BLaER1 treated with 17β-estradiol and CSF1 and Interleukin-3, amounts not matched to agents 10 nM and 100 nM (cell line): ENCODE measurements at regions not wholly inside any gene's neighbourhood (a gene's known extent, or its start where the extent isn't known, plus 50 kb on each side); places are given as distances from the start of the nearest gene placed in this dataset.

Source experiments
- H3K27ac ChIP-seq, 11 experiments: shearing (Covaris generic); formaldehyde crosslinking; 2 replicates each; pipeline ENCODE4 v1.8.1; 2022
- H3K27me3 ChIP-seq, 11 experiments: shearing (Covaris generic); formaldehyde crosslinking; 2 replicates each; pipeline ENCODE4 v1.8.1; 2022
- H3K36me3 ChIP-seq, 11 experiments: shearing (Covaris generic); formaldehyde crosslinking; 2 replicates each; pipeline ENCODE4 v1.8.1; 2022
- H3K4me1 ChIP-seq, 10 experiments: shearing (Covaris generic); formaldehyde crosslinking; 2 replicates each; pipeline ENCODE4 v1.8.1; 2022
- H3K4me2 ChIP-seq, 11 experiments: shearing (Covaris generic); formaldehyde crosslinking; 2 replicates each; pipeline ENCODE4 v1.8.1; 2022
- H3K4me3 ChIP-seq, 10 experiments: shearing (Covaris generic); formaldehyde crosslinking; 2 replicates each; pipeline ENCODE4 v1.8.1; 2022
- H3K9ac ChIP-seq, 11 experiments: shearing (Covaris generic); formaldehyde crosslinking; 2 replicates each; pipeline ENCODE4 v1.8.1; 2022
- H3K9me3 ChIP-seq, 11 experiments: shearing (Covaris generic); formaldehyde crosslinking; replicated peaks in 1 of 11; 2 replicates each; pipeline ENCODE4 v1.8.1; 2022
- H4K20me1 ChIP-seq, 11 experiments: shearing (Covaris generic); formaldehyde crosslinking; 2 replicates each; pipeline ENCODE4 v1.8.1; 2022
- Cebpa-rat ChIP-seq, 11 experiments: shearing (Covaris generic); IDR thresholded peaks; 2 replicates each; pipeline ENCODE4 v1.8.1; 2022

GRCh38 chr13:103692442-103692841 lies 626.2 kb upstream of the SLC10A2 start:
- H4K20me1 ChIP-seq, result no peaks in the 10 kb centered on the region
- H3K4me2 ChIP-seq, result no peak overlapping the region
- H3K4me3 ChIP-seq, result no peak overlapping the region
- no peak overlapping the region for H3K27ac ChIP-seq
- H3K27me3 ChIP-seq, result no peaks in the 10 kb centered on the region
- H3K9ac ChIP-seq, result no peak overlapping the region
- no peak for TF ChIP-seq Cebpa-rat (IDR thresholded peaks at IDR 0.05)
- H3K9me3 ChIP-seq, result peaks cover 0 to 9% (median 0%) of the 10 kb centered on the region in 11 experiments; a peak in 4 of 22 replicates
- H3K4me1 ChIP-seq, result no peaks in the 10 kb centered on the region; a peak in 1 of 20 replicates
- no peaks in the 10 kb centered on the region for H3K36me3 ChIP-seq

- Histone ChIP-seq H4K20me1 (no peaks in the 10 kb centered on the region), H3K4me2 (peak overlapping the region in 6 of 11 experiments; percentile 38 to 75 (median 58); a peak in 12 of 22 replicates), H3K4me3 (no peak overlapping the region), H3K9me3 (peaks cover 0 to 32% (median 7%) of the 10 kb centered on the region in 11 experiments; a peak in 10 of 22 replicates), H3K27me3 (no peaks in the 10 kb centered on the region), H3K9ac (no peak overlapping the region), H3K4me1 (peaks cover 0 to 64% (median 30%) of the 10 kb centered on the region in 10 experiments; a peak in 17 of 20 replicates), H3K36me3 (no peaks in the 10 kb centered on the region), H3K27ac (no peak overlapping the region)
- no peak for TF ChIP-seq Cebpa-rat (IDR thresholded peaks at IDR 0.05)
Measured at GRCh38 chr13:103676329-103676728, 610.1 kb upstream of the SLC10A2 start.

GRCh38 chr13:103671547-103671946 lies 605.3 kb upstream of the SLC10A2 start:
- H3K4me1 ChIP-seq, result peaks cover 0 to 77% (median 31%) of the 10 kb centered on the region in 10 experiments; a peak in 14 of 20 replicates
- no peaks in the 10 kb centered on the region for H3K27me3 ChIP-seq
- H3K4me3 ChIP-seq, result no peak overlapping the region
- H3K4me2 ChIP-seq, result peak overlapping the region in 4 of 11 experiments; percentile 10 to 30 (median 21); a peak in 6 of 22 replicates
- H3K9me3 ChIP-seq, result peaks cover 0 to 30% (median 4%) of the 10 kb centered on the region in 11 experiments; a peak in 7 of 22 replicates
- no peaks in the 10 kb centered on the region for H4K20me1 ChIP-seq
- no peaks in the 10 kb centered on the region for H3K36me3 ChIP-seq
- no peak overlapping the region for H3K27ac ChIP-seq
- no peak overlapping the region for H3K9ac ChIP-seq
- TF ChIP-seq Cebpa-rat (IDR thresholded peaks at IDR 0.05), result no peak

GRCh38 chr13:103663996-103664395 lies 597.8 kb upstream of the SLC10A2 start:
- no peak for TF ChIP-seq Cebpa-rat (IDR thresholded peaks at IDR 0.05)
- no peaks in the 10 kb centered on the region for H3K36me3 ChIP-seq
- peaks cover 0 to 27% (median 6%) of the 10 kb centered on the region in 10 experiments; a peak in 9 of 20 replicates for H3K4me1 ChIP-seq
- H3K9me3 ChIP-seq, result peaks cover 8 to 59% (median 29%) of the 10 kb centered on the region in 11 experiments; a peak in 18 of 22 replicates
- H4K20me1 ChIP-seq, result no peaks in the 10 kb centered on the region
- no peak overlapping the region for H3K9ac ChIP-seq
- H3K27ac ChIP-seq, result no peak overlapping the region
- no peaks in the 10 kb centered on the region for H3K27me3 ChIP-seq
- H3K4me2 ChIP-seq, result no peak overlapping the region
- no peak overlapping the region for H3K4me3 ChIP-seq

GRCh38 chr13:103656311-103656710 lies 590.1 kb upstream of the SLC10A2 start:
- H3K27me3 ChIP-seq, result no peaks in the 10 kb centered on the region
- H3K4me3 ChIP-seq, result no peak overlapping the region
- TF ChIP-seq Cebpa-rat (IDR thresholded peaks at IDR 0.05), result no peak
- H3K9ac ChIP-seq, result no peak overlapping the region
- no peaks in the 10 kb centered on the region for H3K36me3 ChIP-seq
- peaks cover 0 to 16% (median 0%) of the 10 kb centered on the region in 11 experiments; a peak in 7 of 22 replicates for H3K9me3 ChIP-seq
- no peaks in the 10 kb centered on the region for H4K20me1 ChIP-seq
- H3K27ac ChIP-seq, result no peak overlapping the region
- no peak overlapping the region for H3K4me2 ChIP-seq
- H3K4me1 ChIP-seq, result peaks cover 0 to 10% (median 3%) of the 10 kb centered on the region in 10 experiments; a peak in 8 of 20 replicates

GRCh38 chr13:103640606-103641005 lies 574.4 kb upstream of the SLC10A2 start:
- peaks cover 0 to 12% (median 0%) of the 10 kb centered on the region in 11 experiments; a peak in 1 of 22 replicates for H3K9me3 ChIP-seq
- H4K20me1 ChIP-seq, result no peaks in the 10 kb centered on the region
- no peaks in the 10 kb centered on the region for H3K27me3 ChIP-seq
- H3K36me3 ChIP-seq, result no peaks in the 10 kb centered on the region
- H3K4me3 ChIP-seq, result no peak overlapping the region
- no peaks in the 10 kb centered on the region for H3K4me1 ChIP-seq
- no peak overlapping the region for H3K4me2 ChIP-seq
- no peak overlapping the region for H3K27ac ChIP-seq
- no peak for TF ChIP-seq Cebpa-rat (IDR thresholded peaks at IDR 0.05)
- no peak overlapping the region for H3K9ac ChIP-seq

GRCh38 chr13:103639326-103639725 lies 573.1 kb upstream of the SLC10A2 start:
- H3K36me3 ChIP-seq, result no peaks in the 10 kb centered on the region
- H3K4me1 ChIP-seq, result no peaks in the 10 kb centered on the region
- H3K4me3 ChIP-seq, result no peak overlapping the region
- no peaks in the 10 kb centered on the region for H3K27me3 ChIP-seq
- peaks cover 0 to 12% (median 0%) of the 10 kb centered on the region in 11 experiments; a peak in 1 of 22 replicates for H3K9me3 ChIP-seq
- H4K20me1 ChIP-seq, result no peaks in the 10 kb centered on the region
- no peak overlapping the region for H3K4me2 ChIP-seq
- no peak for TF ChIP-seq Cebpa-rat (IDR thresholded peaks at IDR 0.05)
- no peak overlapping the region for H3K9ac ChIP-seq
- H3K27ac ChIP-seq, result no peak overlapping the region

GRCh38 chr13:103638706-103639105 lies 572.5 kb upstream of the SLC10A2 start:
- TF ChIP-seq Cebpa-rat (IDR thresholded peaks at IDR 0.05), result no peak
- Histone ChIP-seq H3K36me3 (no peaks in the 10 kb centered on the region), H3K9me3 (peaks cover 0 to 6% (median 0%) of the 10 kb centered on the region in 11 experiments; a peak in 1 of 22 replicates), H3K9ac (no peak overlapping the region), H3K27me3 (no peaks in the 10 kb centered on the region), H3K27ac (no peak overlapping the region), H4K20me1 (no peaks in the 10 kb centered on the region), H3K4me2 (no peak overlapping the region), H3K4me3 (no peak overlapping the region), H3K4me1 (no peaks in the 10 kb centered on the region)

- H3K4me1 ChIP-seq, result no peaks in the 10 kb centered on the region
- no peaks in the 10 kb centered on the region for H3K36me3 ChIP-seq
- H4K20me1 ChIP-seq, result no peaks in the 10 kb centered on the region
- no peak overlapping the region for H3K4me2 ChIP-seq
- H3K27ac ChIP-seq, result no peak overlapping the region
- peaks cover 0 to 6% (median 0%) of the 10 kb centered on the region in 11 experiments; a peak in 1 of 22 replicates for H3K9me3 ChIP-seq
- no peaks in the 10 kb centered on the region for H3K27me3 ChIP-seq
- no peak overlapping the region for H3K9ac ChIP-seq
- TF ChIP-seq Cebpa-rat (IDR thresholded peaks at IDR 0.05), result no peak
- H3K4me3 ChIP-seq, result no peak overlapping the region
Measured at GRCh38 chr13:103634066-103634465, 567.8 kb upstream of the SLC10A2 start.

- no peak overlapping the region for H3K27ac ChIP-seq
- H3K4me3 ChIP-seq, result no peak overlapping the region
- 0 out of 20 replicates have a peak, but pooled peaks cover 0 to 6% (median 0%) of the 10 kb centered on the region in 10 experiments for H3K4me1 ChIP-seq
- H3K27me3 ChIP-seq, result no peaks in the 10 kb centered on the region
- no peak for TF ChIP-seq Cebpa-rat (IDR thresholded peaks at IDR 0.05)
- H3K36me3 ChIP-seq, result no peaks in the 10 kb centered on the region
- H3K4me2 ChIP-seq, result no peak overlapping the region
- no peaks in the 10 kb centered on the region for H3K9me3 ChIP-seq
- H3K9ac ChIP-seq, result no peak overlapping the region
- no peaks in the 10 kb centered on the region for H4K20me1 ChIP-seq
Measured at GRCh38 chr13:103625194-103625593, 559.0 kb upstream of the SLC10A2 start.
